ENCODE measurements at regions not wholly inside any gene's neighbourhood (a gene's known extent, or its start where the extent isn't known, plus 50 kb on each side); places are given as distances from the start of the nearest gene placed in this dataset.

GRCh38 chr2:62304429-62305417 is 108.8 kb downstream of the B3GNT2 start:
- no peak overlapping the region for H2AFZ ChIP-seq (ENCODE audit: low read length)
- H3K4me2 ChIP-seq (ENCODE audit: low read depth, low read length, poor library complexity, severe bottlenecking), result peak overlapping the region; percentile 87
- TF ChIP-seq, protein P1, sequence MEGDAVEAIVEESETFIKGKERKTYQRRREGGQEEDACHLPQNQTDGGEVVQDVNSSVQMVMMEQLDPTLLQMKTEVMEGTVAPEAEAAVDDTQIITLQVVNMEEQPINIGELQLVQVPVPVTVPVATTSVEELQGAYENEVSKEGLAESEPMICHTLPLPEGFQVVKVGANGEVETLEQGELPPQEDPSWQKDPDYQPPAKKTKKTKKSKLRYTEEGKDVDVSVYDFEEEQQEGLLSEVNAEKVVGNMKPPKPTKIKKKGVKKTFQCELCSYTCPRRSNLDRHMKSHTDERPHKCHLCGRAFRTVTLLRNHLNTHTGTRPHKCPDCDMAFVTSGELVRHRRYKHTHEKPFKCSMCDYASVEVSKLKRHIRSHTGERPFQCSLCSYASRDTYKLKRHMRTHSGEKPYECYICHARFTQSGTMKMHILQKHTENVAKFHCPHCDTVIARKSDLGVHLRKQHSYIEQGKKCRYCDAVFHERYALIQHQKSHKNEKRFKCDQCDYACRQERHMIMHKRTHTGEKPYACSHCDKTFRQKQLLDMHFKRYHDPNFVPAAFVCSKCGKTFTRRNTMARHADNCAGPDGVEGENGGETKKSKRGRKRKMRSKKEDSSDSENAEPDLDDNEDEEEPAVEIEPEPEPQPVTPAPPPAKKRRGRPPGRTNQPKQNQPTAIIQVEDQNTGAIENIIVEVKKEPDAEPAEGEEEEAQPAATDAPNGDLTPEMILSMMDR (conservative IDR thresholded peaks at IDR 0.05; ENCODE audit: low read length), result no peak
- TF ChIP-seq EZH2phosphoT487 (IDR thresholded peaks at IDR 0.05; ENCODE audit: borderline replicate concordance), result no peak
- no peaks in the 10 kb centered on the region for H3K9me2 ChIP-seq (replicated peaks; ENCODE audit: low read depth, low read length)
- no peaks in the 10 kb centered on the region for H3K36me3 ChIP-seq (ENCODE audit: insufficient read depth, low read length)
- H3K27me3 ChIP-seq (ENCODE audit: insufficient read depth, low read length, poor library complexity, severe bottlenecking), result no peaks in the 10 kb centered on the region
- no peaks in the 10 kb centered on the region for H3K9me3 ChIP-seq (ENCODE audit: insufficient read depth, low read depth, low read length)
- H3K4me1 ChIP-seq (ENCODE audit: insufficient read depth, low read length, poor library complexity, severe bottlenecking), result peaks cover 95% of the 10 kb centered on the region
- H3K4me3 ChIP-seq (ENCODE audit: low read length, poor library complexity, severe bottlenecking), result peak overlapping the region; percentile 57
- no peaks in the 10 kb centered on the region for H4K20me1 ChIP-seq (ENCODE audit: insufficient read depth, low read length, poor library complexity, severe bottlenecking)
- H3F3A ChIP-seq (ENCODE audit: low read depth), result peaks cover 29% of the 10 kb centered on the region
- peaks cover 45% of the 10 kb centered on the region; the same call in 1 of the 2 replicates for H3K79me2 ChIP-seq (ENCODE audit: insufficient read depth, low read length)
- peak overlapping the region; percentile 66 for H3K9ac ChIP-seq (ENCODE audit: low read depth, low read length, poor library complexity, severe bottlenecking)

GRCh38 chr2:62303788-62304187 is 107.9 kb downstream of the B3GNT2 start:
- peak overlapping the region; percentile 66 for H3K9ac ChIP-seq (ENCODE audit: low read depth, low read length, poor library complexity, severe bottlenecking)
- no peaks in the 10 kb centered on the region for H3K9me3 ChIP-seq (ENCODE audit: insufficient read depth, low read depth, low read length)
- H3F3A ChIP-seq (ENCODE audit: low read depth), result peaks cover 29% of the 10 kb centered on the region
- H3K27me3 ChIP-seq (ENCODE audit: insufficient read depth, low read length, poor library complexity, severe bottlenecking), result no peaks in the 10 kb centered on the region
- H3K36me3 ChIP-seq (ENCODE audit: insufficient read depth, low read length), result no peaks in the 10 kb centered on the region
- H3K79me2 ChIP-seq (ENCODE audit: insufficient read depth, low read length), result peaks cover 45% of the 10 kb centered on the region; the same call in 1 of the 2 replicates
- TF ChIP-seq, protein P1 (conservative IDR thresholded peaks at IDR 0.05; ENCODE audit: low read length), result no peak
- TF ChIP-seq EZH2phosphoT487 (IDR thresholded peaks at IDR 0.05; ENCODE audit: borderline replicate concordance), result no peak
- H3K9me2 ChIP-seq (replicated peaks; ENCODE audit: low read depth, low read length), result no peaks in the 10 kb centered on the region
- no peak overlapping the region for H2AFZ ChIP-seq (ENCODE audit: low read length)
- peaks cover 94% of the 10 kb centered on the region for H3K4me1 ChIP-seq (ENCODE audit: insufficient read depth, low read length, poor library complexity, severe bottlenecking)
- no peaks in the 10 kb centered on the region for H4K20me1 ChIP-seq (ENCODE audit: insufficient read depth, low read length, poor library complexity, severe bottlenecking)
- H3K4me2 ChIP-seq (ENCODE audit: low read depth, low read length, poor library complexity, severe bottlenecking), result peak overlapping the region; percentile 87
- H3K4me3 ChIP-seq (ENCODE audit: low read length, poor library complexity, severe bottlenecking), result peak overlapping the region; percentile 57

DNA sequence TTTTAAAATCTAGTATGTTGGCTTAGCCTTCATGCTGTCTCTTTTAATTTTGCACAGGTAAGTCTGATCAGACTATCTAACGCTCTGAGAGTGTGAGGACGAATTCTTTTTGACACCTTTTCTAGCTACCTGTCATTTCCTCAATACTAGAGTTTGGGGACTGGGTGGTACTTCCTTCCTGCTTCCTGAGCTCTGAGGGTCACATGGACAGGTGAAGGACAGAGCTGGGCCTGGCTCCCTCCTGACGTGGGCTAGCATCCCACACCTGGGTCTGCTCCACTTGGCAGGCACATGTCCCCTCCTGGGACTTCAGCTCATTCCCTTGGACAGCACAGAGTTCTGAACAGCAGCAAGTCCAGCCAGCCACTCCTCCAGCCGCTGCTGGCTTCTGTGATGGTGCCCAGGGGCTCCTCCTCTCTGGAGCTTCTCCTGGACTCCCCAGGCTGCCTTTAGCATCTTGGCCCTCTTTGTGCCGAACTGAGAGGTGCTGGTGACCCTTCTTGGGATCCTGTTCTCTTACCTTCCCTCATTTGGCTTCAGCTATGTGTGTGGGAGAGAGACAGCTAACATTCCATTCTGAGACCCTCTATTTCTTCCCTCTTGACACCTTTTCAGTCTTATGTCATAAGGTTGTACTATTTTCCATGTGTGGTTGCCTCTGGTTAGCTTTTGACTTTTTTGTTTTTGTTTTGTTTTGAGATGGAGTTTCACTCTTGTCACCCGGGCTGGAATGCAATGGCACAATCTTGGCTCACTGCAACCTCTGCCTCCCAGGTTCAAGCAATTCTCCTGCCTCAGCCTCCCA is 106.9 kb downstream of the B3GNT2 start:
- H3K4me1 ChIP-seq (ENCODE audit: insufficient read depth, low read length, poor library complexity, severe bottlenecking), result peaks cover 94% of the 10 kb centered on the region
- H3K9ac ChIP-seq (ENCODE audit: low read depth, low read length, poor library complexity, severe bottlenecking), result peak overlapping the region; percentile 44

More for the DNA sequence above, 106.9 kb downstream of the B3GNT2 start:
- Histone ChIP-seq H3K9me3 (ENCODE audit: insufficient read depth, low read depth, low read length) (no peaks in the 10 kb centered on the region), H3K27me3 (ENCODE audit: insufficient read depth, low read length, poor library complexity, severe bottlenecking) (no peaks in the 10 kb centered on the region), H3F3A (ENCODE audit: low read depth) (peaks cover 29% of the 10 kb centered on the region), H3K36me3 (ENCODE audit: insufficient read depth, low read length) (no peaks in the 10 kb centered on the region), H3K79me2 (ENCODE audit: insufficient read depth, low read length) (peaks cover 45% of the 10 kb centered on the region; the same call in 1 of the 2 replicates), H4K20me1 (ENCODE audit: insufficient read depth, low read length, poor library complexity, severe bottlenecking) (no peaks in the 10 kb centered on the region), H3K4me3 (ENCODE audit: low read length, poor library complexity, severe bottlenecking) (no peak overlapping the region), H2AFZ (ENCODE audit: low read length) (no peak overlapping the region), H3K4me2 (ENCODE audit: low read depth, low read length, poor library complexity, severe bottlenecking) (peak overlapping the region; percentile 54), H3K9me2 (replicated peaks; ENCODE audit: low read depth, low read length) (no peaks in the 10 kb centered on the region)
- TF ChIP-seq, protein P1 (conservative IDR thresholded peaks at IDR 0.05; ENCODE audit: low read length), result no peak
- TF ChIP-seq EZH2phosphoT487 (IDR thresholded peaks at IDR 0.05; ENCODE audit: borderline replicate concordance), result no peak

Measured in Loucy (cell line).